Effector CD4-positive, alpha-beta T cell (primary cell): ENCODE measurements at regions not wholly inside any gene's neighbourhood (a gene's known extent, or its start where the extent isn't known, plus 50 kb on each side); places are given as distances from the start of the nearest gene placed in this dataset.

Experiments used
- DNase-seq: peaks from one replicate; pipeline ENCODE4 v3.0.0-alpha.2; 2020

- no peak for DNase-seq
Measured at GRCh38 chr3:178389258-178389657, 147.0 kb upstream of the KCNMB2 start.

GRCh38 chr3:178392511-178392926 lies 143.7 kb upstream of the KCNMB2 start:
- no peak for DNase-seq

GRCh38 chr3:178393146-178393545 lies 143.1 kb upstream of the KCNMB2 start:
- no peak for DNase-seq

GRCh38 chr3:178393824-178394223 lies 142.4 kb upstream of the KCNMB2 start:
- DNase-seq, result no peak

- DNase-seq, result no peak
Measured at GRCh38 chr3:178396318-178396717, 139.9 kb upstream of the KCNMB2 start.

GRCh38 chr3:178397202-178397601 lies 139.0 kb upstream of the KCNMB2 start:
- DNase-seq, result no peak

- no peak for DNase-seq
Measured at GRCh38 chr3:178397836-178398235, 138.4 kb upstream of the KCNMB2 start.

- no peak for DNase-seq
Measured at GRCh38 chr3:178404961-178405360, 131.3 kb upstream of the KCNMB2 start.

- no peak for DNase-seq
Measured at GRCh38 chr3:178405531-178405930, 130.7 kb upstream of the KCNMB2 start.

- DNase-seq, result no peak
Measured at GRCh38 chr3:178406206-178406605, 130.0 kb upstream of the KCNMB2 start.

GRCh38 chr3:178415384-178415783 lies 120.9 kb upstream of the KCNMB2 start:
- DNase-seq, result no peak

GRCh38 chr3:178417736-178418135 lies 118.5 kb upstream of the KCNMB2 start:
- DNase-seq, result no peak

- DNase-seq, result no peak
Measured at GRCh38 chr3:178419071-178419470, 117.2 kb upstream of the KCNMB2 start.

GRCh38 chr3:178420033-178420432 lies 116.2 kb upstream of the KCNMB2 start:
- no peak for DNase-seq

GRCh38 chr3:178421069-178421468 lies 115.2 kb upstream of the KCNMB2 start:
- DNase-seq, result no peak

GRCh38 chr3:178422406-178422805 lies 113.8 kb upstream of the KCNMB2 start:
- DNase-seq, result no peak

- DNase-seq, result no peak
Measured at GRCh38 chr3:178428037-178428436, 108.2 kb upstream of the KCNMB2 start.

GRCh38 chr3:178434206-178434805 lies 101.9 kb upstream of the KCNMB2 start:
- no peak for DNase-seq

- no peak for DNase-seq
Measured at GRCh38 chr3:178435575-178435974, 100.7 kb upstream of the KCNMB2 start.

GRCh38 chr3:178436773-178437172 lies 99.5 kb upstream of the KCNMB2 start:
- DNase-seq, result no peak

- no peak for DNase-seq
Measured at GRCh38 chr3:178437236-178437635, 99.0 kb upstream of the KCNMB2 start.

GRCh38 chr3:178439504-178439903 lies 96.7 kb upstream of the KCNMB2 start:
- no peak for DNase-seq

GRCh38 chr3:178440043-178440442 lies 96.2 kb upstream of the KCNMB2 start:
- DNase-seq, result no peak

- no peak for DNase-seq
Measured at GRCh38 chr3:178443634-178444033, 92.6 kb upstream of the KCNMB2 start.

GRCh38 chr3:178445139-178445538 lies 91.1 kb upstream of the KCNMB2 start:
- no peak for DNase-seq

GRCh38 chr3:178446059-178446458 lies 90.2 kb upstream of the KCNMB2 start:
- no peak for DNase-seq
